Renal pelvis (tissue), 1 donor: ENCODE measurements at regions not wholly inside any gene's neighbourhood (a gene's known extent, or its start where the extent isn't known, plus 50 kb on each side); places are given as distances from the start of the nearest gene placed in this dataset.

Experiments used
- DNase-seq: peaks from one replicate; pipeline ENCODE4 v3.0.0-alpha.2; 2013

DNA sequence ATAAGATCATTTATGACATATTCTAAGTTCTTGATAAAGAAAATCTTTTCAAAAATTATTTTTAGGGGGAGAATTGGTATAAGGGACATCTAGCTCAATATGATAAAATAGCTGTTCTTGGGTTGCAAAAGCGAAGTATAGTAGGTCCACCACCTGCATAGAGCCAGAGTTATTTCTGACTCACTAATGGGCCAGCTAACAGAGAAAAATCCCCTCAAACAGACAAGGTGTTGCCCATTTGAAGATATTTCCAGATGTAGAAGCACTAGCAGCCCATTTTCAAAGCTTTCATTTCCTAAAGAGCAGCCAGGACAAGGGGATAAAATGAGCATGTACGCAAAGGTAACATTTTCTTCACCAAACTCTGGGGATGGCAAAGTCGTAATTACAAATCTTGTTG is 165.7 kb upstream of the FN1 start:
- no peak for DNase-seq

DNA sequence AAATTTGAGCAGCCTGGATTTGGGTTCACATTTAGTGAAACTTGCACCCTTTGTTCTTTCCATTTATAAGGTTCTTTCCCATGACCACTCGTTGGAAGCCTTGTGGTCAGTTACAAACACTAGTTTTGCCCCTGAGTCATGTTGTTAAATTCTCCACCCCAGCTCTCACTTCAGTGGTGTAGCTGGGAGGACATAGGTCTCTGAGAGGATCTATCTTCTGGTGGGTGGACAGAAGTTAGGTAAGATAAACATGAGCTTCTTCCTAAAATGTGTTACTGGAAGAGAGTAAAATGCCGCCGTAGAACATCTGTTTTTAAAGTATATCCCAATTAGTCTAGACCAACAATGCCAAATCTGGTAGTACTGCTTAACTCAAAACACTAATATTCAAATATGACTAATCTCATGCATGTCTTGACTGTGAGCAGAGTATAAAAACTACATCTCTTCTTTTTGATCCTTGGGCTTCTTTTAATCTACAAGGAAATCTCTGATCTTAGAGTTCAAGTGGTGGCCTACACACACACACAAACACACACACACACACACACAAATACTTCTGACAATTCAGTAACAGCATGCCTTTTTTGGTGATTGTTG is 162.6 kb upstream of the FN1 start:
- no peak for DNase-seq

DNA sequence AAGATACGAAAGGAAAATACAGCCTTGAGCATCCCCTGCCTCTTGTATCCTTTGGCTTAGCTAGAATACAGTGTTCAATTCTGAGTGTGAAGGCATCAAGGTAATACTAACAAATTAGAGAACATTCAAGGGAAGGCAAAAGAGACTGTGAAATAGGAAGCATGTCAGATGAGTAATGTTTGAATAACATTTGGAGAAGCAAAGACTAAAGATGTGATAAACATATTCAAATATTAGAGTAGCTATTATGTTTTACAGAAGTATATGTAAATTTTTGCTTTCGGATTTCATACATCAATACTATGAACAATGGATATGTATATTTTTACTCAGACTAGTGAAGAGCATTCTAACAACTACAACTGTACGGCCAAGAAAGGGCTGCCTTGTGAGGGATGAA is 161.7 kb upstream of the FN1 start:
- DNase-seq: no peak

DNA sequence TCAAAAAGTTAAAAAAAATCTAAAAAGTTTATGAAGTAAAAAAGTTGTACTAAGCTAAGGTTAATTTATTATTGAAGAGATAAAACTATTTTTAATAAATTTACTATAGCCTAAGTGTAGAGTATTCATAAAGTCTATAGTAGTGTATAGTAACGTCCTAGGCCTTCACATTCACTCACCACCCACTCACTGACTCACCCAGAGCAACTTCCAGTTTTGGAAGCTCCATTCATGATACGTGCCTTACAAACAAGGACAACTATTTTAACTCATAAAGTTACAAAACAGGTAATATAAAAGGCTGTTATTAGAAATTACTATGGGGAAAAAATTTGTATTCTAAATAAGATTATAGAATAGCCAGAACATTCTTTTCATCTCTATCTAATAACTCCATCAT is 158.9 kb upstream of the FN1 start:
- no peak for DNase-seq

DNA sequence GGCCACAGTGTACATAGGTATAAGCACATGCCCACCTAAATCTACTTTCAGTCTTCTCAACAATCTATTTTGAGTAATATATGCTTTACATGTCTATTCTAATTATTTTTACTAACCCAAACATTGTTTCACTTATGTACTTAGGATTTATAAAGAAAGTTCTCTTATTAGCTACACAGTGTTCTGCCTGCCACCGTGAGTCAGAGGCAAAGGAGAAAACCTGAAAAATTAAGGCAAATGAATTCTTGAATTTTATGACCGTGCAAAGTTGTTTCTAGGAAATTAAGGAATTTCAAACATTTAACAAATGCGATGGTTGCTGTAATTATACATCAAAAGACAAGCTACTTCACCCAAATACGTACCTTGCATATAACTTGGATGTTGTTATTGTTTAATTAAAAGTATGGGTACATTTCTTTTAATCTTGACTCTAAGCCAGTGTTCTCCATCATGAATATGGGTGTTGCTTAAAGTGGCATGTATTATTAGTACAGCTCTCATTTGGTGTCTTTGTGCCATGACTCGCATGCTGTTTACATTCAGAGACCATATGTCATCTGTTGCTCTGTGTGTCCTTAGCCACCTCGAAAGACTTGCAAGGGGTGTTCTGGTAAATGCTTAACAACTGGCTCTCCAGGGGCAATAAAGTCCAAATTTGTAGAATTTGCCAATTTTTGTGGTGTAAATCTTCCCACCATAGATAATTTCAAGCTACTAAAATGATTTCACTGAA is 154.3 kb upstream of the FN1 start:
- DNase-seq: no peak

DNA sequence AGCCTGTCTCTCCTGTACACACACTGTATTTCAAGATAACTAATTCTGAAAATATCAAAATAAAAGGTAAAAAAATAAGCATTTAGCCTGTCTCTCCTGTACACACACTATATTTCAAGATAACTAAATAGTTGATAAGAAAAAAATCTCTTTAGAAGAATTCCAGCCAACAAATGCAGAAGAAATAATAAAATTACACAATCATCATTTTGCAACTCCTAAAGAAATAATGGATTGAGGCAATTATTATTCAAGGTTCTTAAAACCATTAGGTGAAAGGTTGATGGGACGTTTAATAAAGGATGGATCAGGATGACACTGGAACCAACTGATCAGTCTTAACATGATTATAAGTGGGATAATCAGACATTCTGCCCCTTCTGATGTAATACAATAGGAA is 148.0 kb upstream of the FN1 start:
- DNase-seq: no peak

DNA sequence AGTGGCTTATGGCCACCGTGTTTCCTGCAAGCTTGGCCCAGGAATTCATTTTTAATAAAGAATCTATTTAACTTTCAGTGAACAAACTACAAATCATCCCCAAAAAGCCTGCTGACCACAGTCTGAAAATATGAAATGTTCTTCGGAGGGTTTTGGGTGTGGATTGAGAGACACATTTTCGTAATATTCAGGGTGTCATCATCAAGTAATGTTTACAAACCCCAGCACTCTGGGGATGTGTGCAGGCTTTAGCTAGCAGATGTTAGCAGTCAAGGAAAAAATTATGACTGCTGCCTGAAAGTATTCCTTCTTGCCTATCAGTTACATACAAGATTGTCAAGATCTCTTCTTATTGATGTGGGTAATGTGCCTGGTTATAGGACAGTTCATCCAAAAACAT is 143.9 kb upstream of the FN1 start:
- no peak for DNase-seq

DNA sequence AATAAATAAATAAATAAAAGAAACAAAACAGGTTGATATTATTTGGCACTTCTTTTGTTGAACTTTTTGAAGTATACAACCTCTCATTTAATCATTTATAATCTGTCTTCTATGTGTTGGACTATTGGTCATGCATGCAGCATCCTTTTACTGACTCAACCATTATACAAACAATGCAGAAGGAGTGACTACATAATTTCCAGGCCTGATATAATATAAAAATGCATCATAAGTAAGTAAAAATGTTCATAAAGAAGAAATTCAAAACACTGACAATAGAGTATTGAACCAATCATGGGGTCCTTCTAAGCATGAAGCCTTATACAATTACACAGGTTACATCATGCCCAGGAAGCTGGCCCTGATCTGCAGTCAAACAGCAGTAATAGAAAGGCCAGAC is 141.5 kb upstream of the FN1 start:
- DNase-seq: no peak

DNA sequence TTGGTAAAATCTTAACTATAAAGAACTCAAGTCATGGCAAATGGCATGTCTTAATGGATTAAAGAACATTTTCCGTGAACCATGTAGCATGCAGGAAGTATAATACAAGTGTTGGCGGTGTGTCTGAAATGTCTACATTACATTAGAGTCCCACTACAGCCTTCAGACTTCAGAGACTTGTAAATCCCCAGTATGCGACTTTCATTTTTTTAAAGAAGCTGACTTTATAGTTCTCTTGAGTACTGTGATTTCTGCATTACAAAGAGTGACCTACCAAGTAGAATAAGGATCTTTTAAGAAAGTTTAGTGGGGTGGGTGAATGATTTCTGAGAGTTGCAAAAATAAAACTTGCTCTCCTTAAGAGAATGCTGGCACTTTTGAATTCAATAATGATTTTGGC is 140.7 kb upstream of the FN1 start:
- DNase-seq: no peak

DNA sequence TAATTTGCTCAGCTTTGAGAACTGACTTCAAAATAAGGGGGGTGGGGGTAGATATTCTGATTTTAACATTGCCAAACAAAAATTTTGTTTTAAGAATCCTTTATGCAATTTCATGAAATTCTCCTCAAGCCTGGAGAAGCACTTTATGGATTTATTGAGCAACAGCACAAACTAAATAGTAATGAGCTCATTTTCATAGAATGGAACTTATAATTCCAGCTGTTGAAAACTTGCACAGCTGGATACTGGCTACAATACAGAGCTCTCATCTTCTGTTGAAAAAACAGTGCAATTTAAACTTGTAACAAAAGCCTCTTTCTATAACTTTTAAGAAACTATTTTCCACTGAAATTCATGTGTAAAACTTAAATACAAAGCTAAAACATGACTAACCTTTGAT is 137.6 kb upstream of the FN1 start:
- no peak for DNase-seq

DNA sequence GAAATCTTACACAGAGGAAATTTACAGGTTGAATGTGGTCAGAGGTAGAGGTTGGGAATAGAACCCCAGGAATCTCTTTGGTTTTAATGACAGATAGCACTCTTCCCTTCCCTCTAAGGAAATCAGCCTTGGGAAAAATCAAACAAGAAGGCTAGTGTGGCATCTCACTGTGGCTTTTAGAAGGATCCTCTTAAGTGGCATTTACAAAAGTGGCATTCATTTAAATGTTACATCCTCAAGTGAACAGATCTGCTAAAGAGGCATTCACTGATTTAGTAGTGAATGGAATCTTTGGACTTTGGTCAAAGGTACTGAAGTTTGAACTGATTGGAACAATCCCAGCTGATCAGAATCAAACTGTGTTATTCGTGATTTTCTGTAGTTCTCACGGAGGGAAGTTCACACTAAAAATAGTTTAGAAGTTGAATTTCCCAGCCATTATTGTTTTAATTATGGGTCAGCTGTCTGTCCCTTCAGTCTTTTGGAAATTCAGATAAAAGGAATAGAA is 136.5 kb upstream of the FN1 start:
- DNase-seq: no peak

DNA sequence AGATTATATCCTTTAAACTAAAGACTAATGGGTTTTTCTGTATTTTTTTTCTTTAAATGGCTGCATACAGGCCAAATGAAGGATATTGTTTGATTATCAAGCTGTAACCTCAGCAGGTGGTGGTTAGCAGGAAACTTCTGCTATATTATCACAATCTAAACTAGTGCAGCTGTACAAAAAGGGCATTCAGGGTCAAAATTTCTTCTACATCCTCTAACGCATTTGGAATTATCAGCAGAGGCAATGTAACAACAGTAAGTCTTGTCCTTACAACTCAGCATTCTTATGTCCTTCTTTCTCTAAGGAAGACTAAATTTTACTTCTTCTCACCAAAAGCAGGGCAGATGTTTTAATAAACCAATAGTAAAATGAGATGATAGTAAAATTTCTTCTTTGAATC is 135.8 kb upstream of the FN1 start:
- no peak for DNase-seq

DNA sequence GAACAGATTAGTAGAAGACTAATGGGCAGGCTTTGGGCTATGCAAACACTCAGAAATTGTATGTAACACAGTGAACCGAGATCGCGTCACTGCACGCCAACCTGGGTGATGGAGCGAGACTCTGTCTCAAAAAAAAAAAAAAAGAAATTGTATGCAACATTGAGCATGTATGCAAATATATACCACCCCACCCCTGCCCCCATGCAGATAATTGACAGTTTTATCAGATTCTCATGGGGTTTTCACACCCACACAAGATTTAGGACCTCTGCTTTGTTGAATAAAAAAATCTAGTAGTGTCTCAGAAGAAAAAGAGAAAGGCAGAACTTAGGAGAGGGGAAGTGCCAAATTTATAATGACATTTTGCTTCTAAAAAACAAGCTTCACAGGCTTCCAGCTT is 131.6 kb upstream of the FN1 start:
- no peak for DNase-seq

DNA sequence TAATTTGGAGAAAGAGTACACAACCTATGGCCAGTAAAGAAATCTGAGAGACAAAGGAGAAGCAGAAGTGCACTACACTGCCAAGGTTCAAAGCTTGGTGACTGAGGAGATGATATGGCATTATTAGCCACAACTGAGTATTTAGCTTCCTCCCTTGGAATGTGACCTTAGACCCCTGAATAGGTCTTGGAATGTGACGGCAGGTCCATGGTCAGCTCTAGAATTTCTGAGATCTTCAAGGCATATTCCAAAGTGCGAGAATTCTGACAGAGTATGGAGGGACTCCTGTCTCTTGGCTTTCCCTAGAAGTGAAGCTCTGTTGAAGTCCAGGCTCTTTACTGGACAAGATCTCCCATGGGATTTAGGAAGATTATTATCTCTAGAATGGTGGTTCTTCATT is 130.0 kb upstream of the FN1 start:
- DNase-seq: no peak

DNA sequence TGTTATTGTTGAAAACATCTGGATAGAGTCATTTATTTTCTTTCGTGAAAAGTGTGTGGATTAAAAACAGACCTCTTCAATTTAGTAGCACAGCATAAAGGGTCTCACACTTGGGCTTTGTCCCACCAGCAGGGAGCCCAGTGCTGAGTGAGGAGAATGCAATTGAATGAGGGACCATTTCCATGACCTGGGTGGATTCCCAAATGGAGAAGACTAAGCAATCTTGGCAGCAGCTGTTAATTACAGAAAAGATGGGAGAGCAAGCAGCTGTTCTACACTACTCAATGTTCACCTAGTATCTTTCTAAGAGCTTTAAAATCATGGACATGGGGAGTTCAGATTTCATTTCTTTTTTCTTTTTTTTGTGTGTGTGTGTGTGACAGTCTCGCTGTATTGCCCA is 121.8 kb upstream of the FN1 start:
- no peak for DNase-seq

DNA sequence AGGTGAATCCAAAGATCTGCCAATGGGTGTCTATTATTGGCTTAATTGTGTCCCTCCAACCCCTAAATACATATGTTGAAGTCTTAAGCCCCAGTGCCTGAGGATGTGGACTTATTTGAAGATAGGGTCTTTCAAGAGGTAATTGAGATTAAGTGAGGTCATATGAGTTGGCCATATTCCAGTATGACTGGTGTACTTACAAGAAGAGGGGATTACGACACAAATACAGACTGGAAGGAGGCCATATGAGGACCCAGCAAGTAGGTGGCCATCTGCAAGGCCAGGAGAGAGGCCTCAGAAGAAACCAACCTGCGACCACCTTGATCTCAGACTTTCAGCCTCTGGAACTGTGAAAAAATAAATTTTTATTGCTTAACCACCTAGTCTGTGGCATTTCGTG is 121.1 kb upstream of the FN1 start:
- DNase-seq: no peak

DNA sequence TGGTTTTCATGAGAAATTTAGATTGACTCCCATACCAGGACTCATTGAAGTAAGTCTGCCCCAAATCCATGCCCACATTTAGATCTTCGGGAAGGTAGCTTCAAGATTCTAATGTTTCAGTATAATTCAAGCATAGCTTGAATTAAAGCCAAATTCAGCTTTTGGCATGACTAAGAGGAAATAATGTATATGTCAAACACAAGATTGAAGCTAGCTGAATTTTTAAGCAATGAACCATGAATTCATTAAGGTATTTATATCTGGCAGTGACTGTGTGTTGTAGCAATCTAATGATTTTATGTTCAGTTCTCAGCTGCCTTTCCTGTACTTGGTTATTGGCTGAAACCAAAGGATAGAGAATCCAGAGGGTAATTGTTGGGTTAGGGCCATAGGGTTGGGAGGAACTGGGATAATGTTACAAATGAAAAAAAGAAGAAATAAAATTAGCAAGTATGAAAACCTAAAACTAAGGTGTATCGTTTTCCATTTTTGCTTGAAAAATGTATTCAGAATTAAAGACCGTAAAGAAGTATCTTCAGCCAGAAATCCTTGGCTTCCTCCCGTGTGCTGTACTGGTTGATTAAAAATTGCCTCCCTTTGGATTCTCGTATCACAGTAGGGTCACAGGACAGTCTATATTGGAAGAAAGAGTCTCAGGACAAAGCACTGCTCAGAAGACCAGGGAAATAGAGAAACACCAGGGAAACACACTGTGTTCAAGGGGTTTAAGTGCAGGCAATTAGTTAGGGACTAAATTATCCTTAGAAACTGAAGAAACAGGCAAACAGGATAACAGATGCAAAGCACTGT is 119.0 kb upstream of the FN1 start:
- DNase-seq: no peak

DNA sequence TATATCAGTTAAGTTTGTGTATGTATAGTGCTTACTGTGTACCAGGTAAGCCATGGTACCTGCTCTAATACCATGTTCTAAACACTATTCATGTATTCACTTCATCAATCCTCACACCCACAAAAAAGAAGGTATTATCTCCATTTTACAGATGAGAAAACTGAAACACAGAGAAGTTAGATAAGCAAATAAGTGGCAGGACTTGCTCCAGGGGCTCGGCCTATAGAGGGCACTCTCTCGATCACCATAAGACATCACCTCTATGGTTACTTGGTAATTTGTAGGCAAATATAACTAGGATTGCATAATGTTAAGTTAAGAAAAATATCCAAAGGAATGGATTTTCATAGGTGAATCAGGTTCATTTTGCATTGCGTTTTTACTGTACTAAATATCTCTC is 118.1 kb upstream of the FN1 start:
- no peak for DNase-seq

DNA sequence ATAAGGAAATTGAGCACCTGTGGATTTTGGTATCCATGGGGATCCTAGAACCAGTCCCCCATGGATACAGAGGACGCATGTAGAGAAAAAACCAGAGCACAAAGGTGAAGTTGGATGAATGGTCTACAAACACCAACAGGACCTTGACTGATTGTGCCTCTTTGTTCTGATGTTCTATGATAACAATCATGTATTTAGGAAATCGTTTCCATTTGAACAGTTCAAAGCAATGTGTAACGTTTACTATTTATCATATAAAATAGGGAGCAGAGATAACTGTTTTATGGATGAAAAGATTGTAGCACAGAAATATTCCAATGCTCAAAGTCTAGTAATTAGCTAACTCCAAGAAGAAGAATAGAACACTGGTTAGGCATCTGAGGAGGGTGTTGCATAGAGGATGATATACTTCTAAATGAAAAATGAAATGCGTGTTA is 116.3 kb upstream of the FN1 start:
- no peak for DNase-seq

DNA sequence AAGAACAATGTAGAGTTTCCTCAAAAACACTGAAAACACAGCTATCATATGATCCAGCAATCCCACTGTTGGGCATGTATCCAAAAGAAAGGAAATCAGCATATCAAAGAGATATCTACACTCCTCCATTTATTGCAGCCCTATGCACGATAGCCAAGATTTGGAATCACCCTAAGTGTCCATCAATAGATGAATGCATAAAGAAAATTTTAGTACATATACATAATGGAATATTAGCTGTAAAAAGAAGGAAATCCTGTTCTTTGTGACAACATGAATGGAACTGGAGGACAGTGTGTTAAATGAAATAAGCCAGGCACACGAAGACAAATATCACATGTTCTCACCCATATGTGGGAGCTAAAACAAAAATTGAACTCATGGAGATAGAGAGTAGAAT is 114.5 kb upstream of the FN1 start:
- no peak for DNase-seq

DNA sequence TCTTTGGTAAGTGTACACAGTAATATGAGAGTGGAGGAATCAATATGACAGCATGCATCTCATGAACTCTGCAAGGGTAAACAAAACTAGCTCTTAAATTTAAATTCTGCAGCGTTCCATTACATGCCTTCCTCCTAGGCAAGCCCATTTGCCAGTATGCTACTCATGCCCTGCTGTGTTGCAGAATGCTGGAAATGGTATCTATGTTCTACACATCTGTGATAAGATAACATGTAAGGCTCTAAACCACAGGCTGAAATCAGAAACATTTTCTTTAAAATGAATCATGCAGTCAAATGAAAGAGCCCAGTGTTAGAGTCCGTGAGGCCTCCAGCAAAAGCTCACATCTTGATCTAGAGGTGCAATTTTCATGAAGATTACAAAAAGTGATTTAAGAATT is 112.8 kb upstream of the FN1 start:
- no peak for DNase-seq

DNA sequence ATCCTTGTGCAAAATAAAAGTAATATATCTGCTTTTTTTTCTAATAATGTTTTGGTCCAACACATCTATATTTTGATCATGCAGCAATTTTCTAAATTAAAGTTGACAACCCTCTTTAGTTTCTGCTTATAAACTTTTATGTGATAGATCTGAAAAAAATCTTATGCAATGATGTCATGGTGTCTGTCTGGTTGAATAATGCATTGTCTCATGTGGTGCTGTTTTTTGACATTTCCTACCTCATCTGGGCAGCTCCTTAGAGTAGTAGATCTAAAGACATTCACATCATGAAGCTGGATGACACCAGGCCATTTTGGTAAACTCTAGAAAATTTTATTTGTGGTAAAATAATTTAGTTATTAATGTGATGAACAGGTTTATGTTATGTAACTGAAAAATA is 106.8 kb upstream of the FN1 start:
- DNase-seq: no peak

DNA sequence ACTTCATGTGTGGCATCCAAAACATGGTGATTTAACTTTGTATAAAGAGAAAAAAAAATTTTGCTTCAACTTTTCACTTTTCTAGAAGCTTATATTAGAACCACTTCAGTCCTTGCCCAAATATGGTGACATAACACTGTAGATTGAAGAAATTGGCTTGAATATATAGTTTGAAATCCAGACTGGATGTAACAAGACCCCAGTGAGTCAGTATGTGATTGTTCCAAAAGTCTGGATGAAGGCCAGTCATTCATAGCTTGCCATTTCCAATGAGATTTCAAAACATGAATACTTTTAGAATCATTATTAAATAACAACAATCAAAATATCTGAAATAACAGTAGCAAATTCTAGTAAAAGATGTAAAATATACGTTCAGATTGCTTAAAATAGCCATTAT is 104.8 kb upstream of the FN1 start:
- DNase-seq: no peak
